Dedifferentiated amniotic fluid mesenchymal stem cell (primary cell): ENCODE measurements at regions not wholly inside any gene's neighbourhood (a gene's known extent, or its start where the extent isn't known, plus 50 kb on each side); places are given as distances from the start of the nearest gene placed in this dataset.
A peak's percentile ranks its signal among the peaks of the same experiment; 100 is the strongest.

Experiments used
- DNase-seq: peaks from one replicate; pipeline ENCODE4 v3.0.0-alpha.2; 2016; ENCODE audit errors: extremely low spot score

GRCh38 chrX:39952989-39953388 is 144.8 kb downstream of the BCOR start:
- DNase-seq: no peak

GRCh38 chrX:39953879-39954278 is 143.9 kb downstream of the BCOR start:
- peak; percentile 19 for DNase-seq

GRCh38 chrX:39954851-39955250 is 142.9 kb downstream of the BCOR start:
- no peak for DNase-seq

- DNase-seq: no peak
These were observed 142.1 kb downstream of the BCOR start for GRCh38 chrX:39955625-39956024.

- no peak for DNase-seq
These were observed 140.9 kb downstream of the BCOR start for GRCh38 chrX:39956803-39957394.

- peak; percentile 39 for DNase-seq
These were observed 139.8 kb downstream of the BCOR start for GRCh38 chrX:39957816-39958566.

GRCh38 chrX:39958850-39959249 is 138.9 kb downstream of the BCOR start:
- no peak for DNase-seq

GRCh38 chrX:39960219-39960618 is 137.5 kb downstream of the BCOR start:
- no peak for DNase-seq

GRCh38 chrX:39961441-39961840 is 136.3 kb downstream of the BCOR start:
- DNase-seq: no peak

GRCh38 chrX:39965051-39965573 is 132.6 kb downstream of the BCOR start:
- DNase-seq: no peak

- DNase-seq: no peak
These were observed 131.6 kb downstream of the BCOR start for GRCh38 chrX:39966176-39966575.

GRCh38 chrX:39967348-39967747 is 130.4 kb downstream of the BCOR start:
- no peak for DNase-seq

GRCh38 chrX:39969099-39969818 is 128.5 kb downstream of the BCOR start:
- DNase-seq: no peak

GRCh38 chrX:39969819-39970504 is 127.8 kb downstream of the BCOR start:
- DNase-seq: no peak

GRCh38 chrX:39971760-39972159 is 126.0 kb downstream of the BCOR start:
- no peak for DNase-seq

- DNase-seq: no peak
These were observed 125.4 kb downstream of the BCOR start for GRCh38 chrX:39972340-39972739.

- DNase-seq: no peak
These were observed 123.9 kb downstream of the BCOR start for GRCh38 chrX:39973810-39974209.

- DNase-seq: no peak
These were observed 123.5 kb downstream of the BCOR start for GRCh38 chrX:39974270-39974669.

GRCh38 chrX:39975101-39975925 is 122.4 kb downstream of the BCOR start:
- DNase-seq: no peak

- DNase-seq: no peak
These were observed 115.8 kb downstream of the BCOR start for GRCh38 chrX:39981946-39982345.

- DNase-seq: no peak
These were observed 114.8 kb downstream of the BCOR start for GRCh38 chrX:39982948-39983347.
